GM12892 (cell line): ENCODE measurements at regions not wholly inside any gene's neighbourhood (a gene's known extent, or its start where the extent isn't known, plus 50 kb on each side); places are given as distances from the start of the nearest gene placed in this dataset.
A peak's percentile ranks its signal among the peaks of the same experiment; 100 is the strongest.
"Not testable (repeated sequence)": the region's sequence is repeated elsewhere in the genome, so short reads cannot be mapped to it uniquely, and the experiment has no call there.

Experiments used
- DNase-seq: peaks from one replicate; pipeline ENCODE4 v3.0.0; 2011; ENCODE audit not compliant: insufficient read length
- FAIRE-seq: peaks from 2 replicates; lab custom pipeline; 2011; peaks lifted over from hg19 to GRCh38; lab: Jason Lieb, UNC
- POLR2A ChIP-seq: IDR thresholded peaks from 2 replicates; pipeline ENCODE4 v1.6.1; 2011; ENCODE audit warnings: low read depth, low read length, control low read depth
- POLR2AphosphoS5 ChIP-seq: IDR thresholded peaks from 2 replicates; pipeline ENCODE4 v1.6.1; 2011; ENCODE audit warnings: low read depth, low read length, control low read depth
- TAF1 ChIP-seq: IDR thresholded peaks from 2 replicates; pipeline ENCODE4 v1.6.1; 2011; ENCODE audit warnings: low read depth, mild to moderate bottlenecking, control low read depth, low read length, borderline replicate concordance

DNA sequence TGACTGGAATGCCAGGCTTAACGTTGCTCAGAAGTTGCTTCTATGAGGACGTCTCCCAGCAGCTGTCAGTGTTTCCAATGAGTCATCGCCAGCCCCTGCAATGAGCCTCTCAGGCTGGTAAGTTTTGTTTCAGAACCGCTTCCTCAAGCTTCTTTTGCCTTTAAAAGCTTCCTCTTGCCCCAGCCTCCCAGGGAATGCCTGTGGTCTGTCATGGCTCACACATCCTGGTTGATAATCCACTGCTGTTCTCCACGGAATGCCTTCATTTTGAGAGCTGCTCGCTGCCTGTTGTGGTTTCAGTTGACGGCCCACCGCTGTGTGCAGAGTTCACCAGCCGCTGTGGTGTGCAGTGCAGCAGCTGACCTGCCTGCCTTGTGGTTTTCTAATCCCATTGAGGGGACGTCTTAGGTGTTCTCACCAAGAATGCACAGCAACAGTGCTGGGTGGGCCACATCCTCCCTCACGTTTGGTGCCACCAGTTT, 96.4 kb downstream of the RTP5 start:
- 0 out of 2 replicates have a peak, but pooled peaks have one; percentile 26 for TF ChIP-seq TAF1
- TF ChIP-seq POLR2A = no peak
- FAIRE-seq (peak; percentile 90), DNase-seq (peak; percentile 58)

DNA sequence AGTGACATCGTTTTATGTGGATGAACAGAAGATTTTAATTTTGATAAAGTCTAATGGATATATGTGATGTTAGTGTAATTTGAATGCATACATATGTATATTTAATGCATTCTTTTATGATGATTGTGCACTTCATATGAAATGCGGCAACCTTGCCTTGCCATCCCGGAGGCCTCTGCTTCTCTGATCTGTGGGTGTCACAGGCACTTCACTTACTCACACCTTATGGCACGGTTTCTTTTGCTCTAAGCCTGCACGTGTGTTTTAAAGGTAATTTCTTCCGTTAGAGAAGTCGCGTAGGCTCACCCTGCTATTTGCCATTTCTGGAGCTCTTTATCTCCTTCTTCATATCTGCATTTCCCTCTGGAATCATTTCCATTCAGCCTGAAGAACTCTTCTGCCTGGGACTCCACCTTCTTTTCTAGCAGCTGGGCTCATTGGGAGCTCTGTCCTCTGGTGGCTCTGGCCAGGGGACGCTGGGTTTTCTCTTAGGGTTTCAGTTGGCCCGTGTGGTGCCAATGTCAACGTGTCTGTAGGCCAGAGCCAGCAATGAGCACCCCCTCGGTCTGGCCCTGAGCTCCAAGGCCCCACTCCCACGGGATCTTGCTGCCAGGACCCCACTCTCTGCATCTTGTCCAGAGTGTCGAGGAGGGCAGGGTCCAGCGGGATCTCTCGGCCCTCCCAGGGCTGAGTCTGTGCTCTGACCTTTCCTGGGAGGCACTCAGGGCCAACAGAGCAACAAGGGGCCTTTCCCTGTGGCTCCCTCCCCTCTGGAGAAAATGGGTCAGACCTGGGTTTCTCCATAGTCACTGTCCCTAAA, 97.3 kb downstream of the RTP5 start:
- DNase-seq = no peak
- no peak for FAIRE-seq
- no peak for TF ChIP-seq POLR2AphosphoS5
- TF ChIP-seq TAF1 = no peak
- no peak for TF ChIP-seq POLR2A

GRCh38 chr2:241967467-241968144, 98.1 kb downstream of the RTP5 start:
- FAIRE-seq (no peak), DNase-seq (no peak)
- TF ChIP-seq POLR2AphosphoS5 = no peak
- no peak for TF ChIP-seq POLR2A
- no peak for TF ChIP-seq TAF1

- FAIRE-seq (no peak), DNase-seq (no peak)
- no peak for TF ChIP-seq POLR2AphosphoS5
- TF ChIP-seq POLR2A = no peak
- no peak for TF ChIP-seq TAF1
Measured at GRCh38 chr2:241968417-241968816, 98.9 kb downstream of the RTP5 start.

DNA sequence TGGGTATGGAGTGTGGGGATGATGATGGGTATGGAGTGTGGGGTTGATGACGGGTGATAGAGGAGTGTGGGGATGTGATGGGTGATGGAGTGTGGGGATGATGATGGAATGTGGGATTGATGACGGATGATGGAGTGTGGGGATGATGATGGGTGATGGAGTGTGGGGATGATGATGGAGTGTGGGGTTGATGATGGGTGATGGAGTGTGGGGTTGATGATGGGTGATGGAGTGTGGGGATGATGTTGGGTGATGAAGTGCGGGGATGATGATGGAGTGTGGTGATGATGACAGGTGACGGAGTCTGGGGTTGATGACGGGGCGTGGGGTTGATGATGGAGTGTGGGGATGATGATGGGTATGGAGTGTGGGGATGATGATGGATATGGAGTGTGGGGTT, 99.7 kb downstream of the RTP5 start:
- DNase-seq, FAIRE-seq: not testable (repeated sequence)

DNA sequence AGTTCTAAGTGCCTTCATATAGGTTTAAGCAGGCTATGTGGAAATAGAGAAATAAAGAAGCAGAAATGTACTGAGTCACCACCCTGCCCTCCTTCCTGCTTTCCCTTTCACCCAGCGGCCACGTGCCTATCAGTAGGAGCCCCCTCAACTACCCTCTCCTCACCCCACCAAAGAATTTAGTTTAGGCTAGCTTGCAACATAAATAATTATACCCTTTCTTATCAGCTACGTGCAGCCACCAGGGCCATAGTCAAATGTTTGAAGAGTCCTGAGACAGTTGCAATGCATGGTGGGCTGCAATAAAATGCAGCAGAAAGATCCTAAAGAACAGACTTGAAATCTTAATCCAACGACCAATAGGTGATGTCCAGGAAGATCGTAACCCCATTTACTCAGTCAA, 101.2 kb downstream of the RTP5 start:
- DNase-seq = no peak
- no peak for FAIRE-seq
- no peak for TF ChIP-seq POLR2AphosphoS5
- TF ChIP-seq TAF1 = no peak
- no peak for TF ChIP-seq POLR2A

- TF ChIP-seq POLR2AphosphoS5 (no peak), POLR2A (no peak), TAF1 (no peak)
- FAIRE-seq = no peak
- DNase-seq = no peak
Measured at GRCh38 chr2:241974096-241974495, 104.6 kb downstream of the RTP5 start.

DNA sequence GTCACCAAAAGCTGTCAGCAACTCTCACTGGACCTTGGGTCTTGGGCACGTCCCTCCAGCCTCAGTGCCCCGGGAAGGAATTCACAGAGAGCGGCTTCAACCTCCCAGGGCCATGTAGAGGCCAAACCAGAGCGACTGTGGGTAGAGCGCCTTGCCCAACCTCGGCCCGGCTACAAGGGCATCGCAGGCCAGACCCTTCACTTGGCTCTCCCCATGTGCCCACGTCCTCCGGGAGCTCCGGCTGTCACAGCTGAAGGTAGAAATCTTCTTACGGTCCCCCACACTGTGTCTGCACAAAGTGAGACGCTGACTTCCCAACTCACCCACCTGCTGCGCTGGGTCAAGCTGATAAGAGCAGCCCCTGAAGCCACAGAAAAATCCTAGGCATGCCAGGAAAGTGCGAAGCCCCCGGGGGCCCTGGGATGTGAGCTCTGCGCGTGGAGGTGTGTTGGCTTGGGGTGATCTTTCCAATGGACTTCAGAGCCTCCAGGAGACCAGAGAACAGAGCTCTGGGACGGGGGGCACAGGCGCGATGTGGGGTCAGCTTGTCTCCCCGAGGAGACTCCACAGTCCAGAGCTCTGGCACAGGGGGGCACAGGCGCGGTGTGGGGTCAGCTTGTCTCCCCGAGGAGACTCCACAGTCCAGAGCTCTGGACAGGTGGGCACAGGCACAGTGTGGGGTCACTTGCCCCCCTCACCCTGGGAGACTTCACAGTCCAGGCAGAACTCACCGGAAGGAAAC, 105.5 kb downstream of the RTP5 start:
- no peak for DNase-seq
- TF ChIP-seq POLR2AphosphoS5 (no peak), TAF1 (no peak), POLR2A (no peak)
- FAIRE-seq = no peak

GRCh38 chr2:241975593-241976284, 106.2 kb downstream of the RTP5 start:
- FAIRE-seq (no peak), DNase-seq (no peak)
- no peak for TF ChIP-seq TAF1
- TF ChIP-seq POLR2AphosphoS5 = no peak
- no peak for TF ChIP-seq POLR2A

GRCh38 chr2:241976296-241976695, 106.8 kb downstream of the RTP5 start:
- TF ChIP-seq POLR2A = no peak
- TF ChIP-seq POLR2AphosphoS5 = no peak
- TF ChIP-seq TAF1 = no peak
- FAIRE-seq (no peak), DNase-seq (no peak)

DNA sequence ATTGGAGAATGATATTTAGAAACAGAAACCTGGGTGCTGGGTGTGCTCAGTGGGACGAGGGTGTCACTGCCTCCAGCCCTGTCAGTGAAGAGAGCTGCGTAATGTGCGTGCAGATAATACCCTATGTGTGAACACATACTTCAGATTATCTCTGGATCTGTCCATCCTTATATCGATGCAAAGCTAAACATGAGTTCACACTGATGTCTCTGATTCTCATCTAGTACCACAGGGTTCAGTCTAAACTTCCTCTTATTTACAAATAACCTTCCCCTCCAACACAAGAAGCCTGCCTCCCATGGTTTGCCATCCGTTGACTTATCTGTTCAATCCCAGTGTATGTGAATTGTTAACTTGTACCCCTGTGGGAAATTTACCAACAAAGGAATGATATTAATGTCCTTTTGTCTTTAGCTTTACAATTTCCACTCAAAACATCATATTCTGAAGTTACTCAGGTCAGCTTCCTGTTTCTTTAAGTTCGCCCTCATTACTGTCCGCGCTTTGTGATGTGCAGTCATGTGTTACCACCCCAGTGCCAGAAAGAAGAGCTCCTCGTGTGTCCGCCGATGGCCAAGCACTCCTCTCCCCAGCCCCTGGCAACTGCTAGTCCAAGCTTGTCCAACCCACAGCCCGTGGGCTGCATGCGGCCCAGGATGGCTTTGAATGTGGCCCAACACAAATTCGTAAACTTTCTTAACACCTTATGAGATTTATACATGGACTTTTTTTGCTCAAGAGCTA, 108.2 kb downstream of the RTP5 start:
- no peak for DNase-seq
- no peak for FAIRE-seq
- no peak for TF ChIP-seq POLR2A
- no peak for TF ChIP-seq TAF1
- TF ChIP-seq POLR2AphosphoS5 = no peak
